H9 (cell line): ENCODE measurements at regions not wholly inside any gene's neighbourhood (a gene's known extent, or its start where the extent isn't known, plus 50 kb on each side); places are given as distances from the start of the nearest gene placed in this dataset.

ENCODE experiments used
- DNase-seq: peaks from one replicate; pipeline ENCODE4 v3.0.0-alpha.2; 2017
- H2AFZ ChIP-seq: one replicate; pipeline ENCODE4 v1.6.1; 2013; ENCODE audit warnings: mild to moderate bottlenecking, low read length, control low read depth, moderate library complexity
- H2AK5ac ChIP-seq: 2 replicates; pipeline ENCODE4 v1.6.1; 2013; ENCODE audit warnings: low read length, control low read depth, mixed read lengths; ENCODE audit not compliant: insufficient read length
- H2BK120ac ChIP-seq: one replicate; pipeline ENCODE4 v1.6.1; 2013; ENCODE audit warnings: low read depth, mild to moderate bottlenecking, low read length, control low read depth, inconsistent platforms; ENCODE audit not compliant: poor library complexity, severe bottlenecking
- H2BK12ac ChIP-seq: 2 replicates; pipeline ENCODE4 v1.6.1; 2013; ENCODE audit warnings: low read length, control low read depth, mixed read lengths, low read depth; ENCODE audit not compliant: insufficient read length
- H2BK15ac ChIP-seq: 2 replicates; pipeline ENCODE4 v1.6.1; 2013; ENCODE audit warnings: low read depth, low read length, control low read depth
- H2BK20ac ChIP-seq: one replicate; pipeline ENCODE4 v1.6.1; 2013; ENCODE audit warnings: low read depth, mild to moderate bottlenecking, low read length, control low read depth, inconsistent platforms; ENCODE audit not compliant: poor library complexity, severe bottlenecking
- H2BK5ac ChIP-seq: 2 replicates; pipeline ENCODE4 v1.6.1; 2013; ENCODE audit warnings: low read length, control low read depth, mixed read lengths; ENCODE audit not compliant: insufficient read length
- H3K14ac ChIP-seq: 2 replicates; pipeline ENCODE4 v1.6.1; 2013; ENCODE audit warnings: low read length, control low read depth; ENCODE audit not compliant: insufficient read depth
- H3K18ac ChIP-seq: 2 replicates; pipeline ENCODE4 v1.6.1; 2013; ENCODE audit warnings: low read depth, mild to moderate bottlenecking, mixed read lengths, low read length, control low read depth; ENCODE audit not compliant: insufficient read length
- H3K23ac ChIP-seq: 2 replicates; pipeline ENCODE4 v1.6.1; 2013; ENCODE audit warnings: low read length, control low read depth, mixed read lengths, low read depth; ENCODE audit not compliant: insufficient read length
- H3K23me2 ChIP-seq: 2 replicates; pipeline ENCODE4 v1.6.1; 2013; ENCODE audit warnings: low read depth, mild to moderate bottlenecking, mixed read lengths, low read length, control low read depth; ENCODE audit not compliant: insufficient read length, poor library complexity, severe bottlenecking
- H3K27ac ChIP-seq: 2 replicates; pipeline ENCODE4 v1.5.1; 2013; ENCODE audit warnings: low read length, control low read depth, mixed read lengths, low read depth; ENCODE audit not compliant: insufficient read length
- H3K27me3 ChIP-seq: 2 replicates; pipeline ENCODE4 v1.6.1; 2013; ENCODE audit warnings: low read length, control low read depth, inconsistent platforms; ENCODE audit not compliant: insufficient read depth
- H3K4ac ChIP-seq: 2 replicates; pipeline ENCODE4 v1.6.1; 2013; ENCODE audit warnings: low read depth, mild to moderate bottlenecking, control low read depth, inconsistent platforms, low read length, moderate library complexity
- H3K4me1 ChIP-seq: 2 replicates; pipeline ENCODE4 v1.6.1; 2013; ENCODE audit warnings: low read length, control low read depth, inconsistent platforms; ENCODE audit not compliant: insufficient read depth
- H3K4me2 ChIP-seq: 2 replicates; pipeline ENCODE4 v1.6.1; 2013; ENCODE audit warnings: low read length, control low read depth, mixed read lengths; ENCODE audit not compliant: insufficient read length, insufficient read depth
- H3K56ac ChIP-seq: 2 replicates; pipeline ENCODE4 v1.6.1; 2013; ENCODE audit warnings: low read depth, mild to moderate bottlenecking, mixed read lengths, low read length, control low read depth; ENCODE audit not compliant: insufficient read length
- H3K79me1 ChIP-seq: 2 replicates; pipeline ENCODE4 v1.6.1; 2013; ENCODE audit warnings: low read depth, mild to moderate bottlenecking, moderate library complexity, low read length, control low read depth, inconsistent platforms; ENCODE audit not compliant: insufficient read depth, poor library complexity, severe bottlenecking
- H3K79me2 ChIP-seq: 2 replicates; pipeline ENCODE4 v1.6.1; 2013; ENCODE audit warnings: low read length, control low read depth, inconsistent platforms; ENCODE audit not compliant: insufficient read depth
- H3K9ac ChIP-seq: 2 replicates; pipeline ENCODE4 v1.6.1; 2013; ENCODE audit warnings: low read length, control low read depth, mixed read lengths; ENCODE audit not compliant: insufficient read length; ENCODE audit errors: extremely low read depth
- H3K9me3 ChIP-seq: one replicate; pipeline ENCODE4 v1.6.1; 2013; ENCODE audit warnings: low read depth, low read length, inconsistent platforms; ENCODE audit not compliant: control insufficient read depth
- H3T11ph ChIP-seq: one replicate; pipeline ENCODE4 v1.6.1; 2013; ENCODE audit warnings: mild to moderate bottlenecking, low read length, control low read depth, inconsistent platforms
- H4K20me1 ChIP-seq: one replicate; pipeline ENCODE4 v1.6.1; 2013; ENCODE audit not compliant: control insufficient read depth, insufficient read length, insufficient read depth
- H4K5ac ChIP-seq: 2 replicates; pipeline ENCODE4 v1.6.1; 2013; ENCODE audit warnings: low read depth, mild to moderate bottlenecking, mixed read lengths, low read length, control low read depth; ENCODE audit not compliant: insufficient read length
- H4K8ac ChIP-seq: replicated peaks from 2 replicates; pipeline ENCODE4 v1.6.1; 2013; ENCODE audit warnings: low read length, control low read depth, mixed read lengths, low read depth; ENCODE audit not compliant: insufficient read length
- H4K91ac ChIP-seq: 2 replicates; pipeline ENCODE4 v1.6.1; 2013; ENCODE audit warnings: low read depth, mild to moderate bottlenecking, moderate library complexity, mixed read lengths, low read length, control low read depth; ENCODE audit not compliant: insufficient read length
- H3K27ac Mint-ChIP-seq, 3 experiments: 2 replicates in 2 of 3; 3 replicates in 1 of 3; pipeline ENCODE4 v1.8.0; 2020 to 2021; ENCODE audit warnings: mixed read lengths in 3 of 3, mild to moderate bottlenecking in 1 of 3, moderate library complexity in 1 of 3
- H3K27me3 Mint-ChIP-seq: 2 replicates; pipeline ENCODE4 v1.8.0; 2021; ENCODE audit warnings: low read depth, mild to moderate bottlenecking, moderate library complexity, mixed read lengths
- H3K36me3 Mint-ChIP-seq, 3 experiments: 2 replicates in 2 of 3; 3 replicates in 1 of 3; pipeline ENCODE4 v1.8.0; 2020 to 2021; ENCODE audit warnings: low read depth in 3 of 3, mixed read lengths in 3 of 3; ENCODE audit not compliant: insufficient read depth in 1 of 3
- H3K4me1 Mint-ChIP-seq, 2 experiments: 2 replicates each; pipeline ENCODE4 v1.8.0; 2020; ENCODE audit warnings: mixed read lengths in 2 of 2
- H3K4me3 Mint-ChIP-seq, 2 experiments: 2 replicates in 1 of 2; 3 replicates in 1 of 2; pipeline ENCODE4 v1.8.0; 2020 to 2021; ENCODE audit warnings: mild to moderate bottlenecking in 2 of 2, mixed read lengths in 2 of 2, moderate library complexity in 1 of 2
- H3K9me3 Mint-ChIP-seq, 2 experiments: 2 replicates in 1 of 2; 3 replicates in 1 of 2; pipeline ENCODE4 v1.8.0; 2020; ENCODE audit warnings: mild to moderate bottlenecking in 2 of 2, mixed read lengths in 2 of 2, moderate library complexity in 1 of 2
- WGBS: extraction: QIAGEN DNeasy Blood & Tissue Kit; methylation state at CpG from one replicate; pipeline ENCODE4 v1.1.7; 2013; ENCODE audit warnings: missing lambda C conversion rate, low lambda C conversion rate, mixed read lengths; ENCODE audit not compliant: insufficient read length; ENCODE audit errors: extremely low coverage; 5-methylcytosine and 5-hydroxymethylcytosine counted together
- TF ChIP-seq, protein P1 (sequence below): fragments of 200-600 bp; sonication (generic); conservative IDR thresholded peaks from 3 replicates; pipeline ENCODE4 v1.8.0; 2021; ENCODE audit warnings: antibody characterized with exemption, mild to moderate bottlenecking

DNA sequence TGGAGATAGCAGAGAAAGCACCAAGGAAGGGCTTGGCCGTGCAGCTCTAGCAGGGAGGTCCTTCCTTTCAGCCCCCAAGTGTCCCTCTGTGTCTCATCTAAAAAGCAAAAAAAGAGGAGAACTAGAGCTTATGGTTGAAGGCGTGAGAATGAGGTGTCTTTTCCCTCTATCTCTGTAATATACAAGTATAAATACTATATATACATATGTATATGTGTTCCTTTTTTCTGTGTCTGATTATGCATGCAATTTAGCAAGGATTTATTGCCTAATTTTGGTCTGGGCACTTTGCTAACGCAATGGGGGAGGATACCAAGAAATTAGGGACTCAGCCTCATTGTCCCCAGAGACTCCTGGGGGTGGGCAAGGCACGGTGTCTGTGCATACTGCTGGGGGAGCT lies 90.2 kb upstream of the CCL2 start:
- Histone ChIP-seq H2BK120ac (no peak overlapping the region), H3K4me2 (no peak overlapping the region), H2BK12ac (no peak overlapping the region), H3K18ac (no peak overlapping the region), H2BK20ac (no peak overlapping the region), H4K8ac (no peak overlapping the region), H3K27ac (no peak overlapping the region), H3K9ac (no peak overlapping the region), H3K79me1 (no peaks in the 10 kb centered on the region), H2BK15ac (no peak overlapping the region), H3K4me1 (peaks cover 3% of the 10 kb centered on the region; the same call in 1 of the 2 replicates), H2AFZ (no peak overlapping the region), H3K23me2 (no peaks in the 10 kb centered on the region), H2AK5ac (no peak overlapping the region), H3K14ac (no peak overlapping the region), H3K79me2 (no peaks in the 10 kb centered on the region), H2BK5ac (no peak overlapping the region), H3K56ac (no peak overlapping the region), H3K23ac (no peak overlapping the region), H3K4ac (no peak overlapping the region), H4K5ac (no peak overlapping the region), H3K27me3 (no peaks in the 10 kb centered on the region), H3K9me3 (no peaks in the 10 kb centered on the region), H4K20me1 (no peaks in the 10 kb centered on the region), H3T11ph (no peak overlapping the region), H4K91ac (no peak overlapping the region)
- Mint-ChIP-seq H3K4me3 (no peak overlapping the region), H3K9me3 (no peaks in the 10 kb centered on the region), H3K27ac (no peak overlapping the region), H3K27me3 (no peaks in the 10 kb centered on the region), H3K36me3 (no peaks in the 10 kb centered on the region), H3K4me1 (peaks cover 25 to 26% of the 10 kb centered on the region in 2 experiments)
- no CpG with 5 or more reads among the region's 4 CpGs for WGBS
- TF ChIP-seq, protein P1, sequence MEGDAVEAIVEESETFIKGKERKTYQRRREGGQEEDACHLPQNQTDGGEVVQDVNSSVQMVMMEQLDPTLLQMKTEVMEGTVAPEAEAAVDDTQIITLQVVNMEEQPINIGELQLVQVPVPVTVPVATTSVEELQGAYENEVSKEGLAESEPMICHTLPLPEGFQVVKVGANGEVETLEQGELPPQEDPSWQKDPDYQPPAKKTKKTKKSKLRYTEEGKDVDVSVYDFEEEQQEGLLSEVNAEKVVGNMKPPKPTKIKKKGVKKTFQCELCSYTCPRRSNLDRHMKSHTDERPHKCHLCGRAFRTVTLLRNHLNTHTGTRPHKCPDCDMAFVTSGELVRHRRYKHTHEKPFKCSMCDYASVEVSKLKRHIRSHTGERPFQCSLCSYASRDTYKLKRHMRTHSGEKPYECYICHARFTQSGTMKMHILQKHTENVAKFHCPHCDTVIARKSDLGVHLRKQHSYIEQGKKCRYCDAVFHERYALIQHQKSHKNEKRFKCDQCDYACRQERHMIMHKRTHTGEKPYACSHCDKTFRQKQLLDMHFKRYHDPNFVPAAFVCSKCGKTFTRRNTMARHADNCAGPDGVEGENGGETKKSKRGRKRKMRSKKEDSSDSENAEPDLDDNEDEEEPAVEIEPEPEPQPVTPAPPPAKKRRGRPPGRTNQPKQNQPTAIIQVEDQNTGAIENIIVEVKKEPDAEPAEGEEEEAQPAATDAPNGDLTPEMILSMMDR: no peak
- DNase-seq: no peak
